ENCODE measurements at regions not wholly inside any gene's neighbourhood (a gene's known extent, or its start where the extent isn't known, plus 50 kb on each side); places are given as distances from the start of the nearest gene placed in this dataset.

- Histone ChIP-seq H3K18ac (ENCODE audit: extremely low read depth, low read length) (no peak overlapping the region), H3K4me3 (ENCODE audit: extremely low read depth in 1 of 4, insufficient read depth in 2 of 4, low read depth in 3 of 4, low read length in 4 of 4) (no peak overlapping the region), H3K27ac (ENCODE audit: low read depth, low read length) (no peak overlapping the region), H3K9ac (replicated peaks in 1 of 4; ENCODE audit: extremely low read depth in 1 of 4, low read depth in 3 of 4, low read length in 3 of 4) (no peak overlapping the region), H3K4ac (replicated peaks; ENCODE audit: insufficient read length, low read depth, low read length) (no peak overlapping the region), H2AK5ac (ENCODE audit: low read depth, low read length) (no peak overlapping the region), H2BK5ac (ENCODE audit: low read depth, low read length) (no peak overlapping the region), H3K23ac (ENCODE audit: insufficient read length) (no peak overlapping the region), H3K79me1 (ENCODE audit: low read depth, low read length) (no peaks in the 10 kb centered on the region), H3K79me2 (ENCODE audit: control insufficient read depth in 1 of 2, insufficient read depth in 2 of 2, low read length in 2 of 2) (no peaks in the 10 kb centered on the region), H3K56ac (replicated peaks; ENCODE audit: insufficient read length, low read depth, low read length) (no peak overlapping the region), H2BK120ac (replicated peaks; ENCODE audit: low read depth, low read length) (no peak overlapping the region), H2BK15ac (ENCODE audit: low read length) (no peak overlapping the region), H2BK12ac (ENCODE audit: low read depth, low read length) (no peak overlapping the region), H2AFZ (ENCODE audit: low read length) (no peak overlapping the region), H3K4me2 (ENCODE audit: insufficient read depth in 1 of 2, low read depth in 2 of 2, low read length in 2 of 2) (no peak overlapping the region), H2BK20ac (ENCODE audit: low read length) (no peak overlapping the region), H4K5ac (ENCODE audit: insufficient read length, low read depth, low read length) (no peak overlapping the region), H3K23me2 (ENCODE audit: low read depth, low read length) (no peaks in the 10 kb centered on the region), H4K91ac (replicated peaks; ENCODE audit: insufficient read length, low read length) (no peak overlapping the region), H4K20me1 (replicated peaks in 1 of 2; ENCODE audit: control insufficient read depth in 1 of 2, insufficient read depth in 2 of 2, low read length in 2 of 2) (no peaks in the 10 kb centered on the region), H3K36me3 (ENCODE audit: control insufficient read depth in 2 of 4, insufficient read depth in 4 of 4, low read length in 3 of 4) (no peaks in the 10 kb centered on the region), H3K27me3 (replicated peaks in 1 of 4; ENCODE audit: control insufficient read depth in 3 of 4, extremely low read depth in 1 of 4, insufficient read depth in 3 of 4, low read length in 3 of 4) (no peaks in the 10 kb centered on the region), H3K14ac (ENCODE audit: insufficient read length) (no peak overlapping the region), H3K4me1 (replicated peaks in 1 of 4; ENCODE audit: control insufficient read depth in 3 of 4, insufficient read depth in 4 of 4, low read length in 3 of 4) (no peaks in the 10 kb centered on the region), H3K9me3 (ENCODE audit: insufficient read depth in 2 of 2, low read depth in 1 of 2, low read length in 1 of 2) (no peaks in the 10 kb centered on the region; a peak in 1 of 4 replicates), H4K8ac (ENCODE audit: extremely low read depth, insufficient read depth, low read length) (no peak overlapping the region)
- no peak for FAIRE-seq
- DNase-seq (ENCODE audit: low read depth in 1 of 2, low spot score in 2 of 2) = no peak
- ChIA-PET POLR2A (ENCODE audit: partially characterized antibody) (no interaction called here), CTCF (ENCODE audit: partially characterized antibody) (no interaction called here)
- WGBS, 2 experiments (ENCODE audit: extremely low coverage in 1 of 2, insufficient coverage in 1 of 2, insufficient read length in 1 of 2, insufficient replicate concordance in 2 of 2, low coverage in 1 of 2, low lambda C conversion rate in 2 of 2, missing lambda C conversion rate in 1 of 2) = 88% methylated on average over 1 of the region's 1 CpG; no CpG with 5 or more reads in 1 of the 2 experiments
- no peak for TF ChIP-seq POU5F1 (IDR thresholded peaks at IDR 0.05; ENCODE audit: low read depth, low read length)
- TF ChIP-seq FOSL1 (IDR thresholded peaks at IDR 0.05; ENCODE audit: insufficient read depth, low read depth, low read length) = no peak
- no peak for TF ChIP-seq TBP (IDR thresholded peaks at IDR 0.05; ENCODE audit: low read depth, low read length)
- no peak for TF ChIP-seq NRF1 (IDR thresholded peaks at IDR 0.05; ENCODE audit: low read depth, low read length)
- no peak for TF ChIP-seq CHD2 (IDR thresholded peaks at IDR 0.05; ENCODE audit: low read length)
- no peak for TF ChIP-seq HDAC6 (IDR thresholded peaks at IDR 0.05; ENCODE audit: low read depth, low read length)
- TF ChIP-seq RNF2 (IDR thresholded peaks at IDR 0.05; ENCODE audit: borderline replicate concordance, low read depth, low read length, missing control alignments, poor library complexity, severe bottlenecking) = no peak
- no peak for TF ChIP-seq TCF12 (IDR thresholded peaks at IDR 0.05; ENCODE audit: low read depth, low read length)
- TF ChIP-seq RAD21 (IDR thresholded peaks at IDR 0.05 in 1 of 2, conservative IDR thresholded peaks at IDR 0.05 in 1 of 2; ENCODE audit: low read depth in 2 of 2, low read length in 2 of 2) = no peak
- TF ChIP-seq TAF1 (IDR thresholded peaks at IDR 0.05; ENCODE audit: low read depth, low read length) = no peak
- TF ChIP-seq CHD1 (IDR thresholded peaks at IDR 0.05; ENCODE audit: low read depth, low read length) = no peak
- TF ChIP-seq SP1 (IDR thresholded peaks at IDR 0.05; ENCODE audit: low read depth, low read length) = no peak
- TF ChIP-seq MAX (IDR thresholded peaks at IDR 0.05) = no peak
- no peak for TF ChIP-seq SIX5 (IDR thresholded peaks at IDR 0.05; ENCODE audit: low read depth, low read length)
- TF ChIP-seq ZNF274 (IDR thresholded peaks at IDR 0.05; ENCODE audit: borderline replicate concordance, extremely low read depth, low read length) = no peak
- no peak for TF ChIP-seq CTBP2 (IDR thresholded peaks at IDR 0.05; ENCODE audit: borderline replicate concordance, insufficient read depth, insufficient read length, low read length)
Measured at GRCh38 chr6:66065313-66065712, 358.3 kb upstream of the EYS start.

Measured in H1 (cell line).